H9 (cell line): ENCODE measurements at regions not wholly inside any gene's neighbourhood (a gene's known extent, or its start where the extent isn't known, plus 50 kb on each side); places are given as distances from the start of the nearest gene placed in this dataset.

Experiments used
- DNase-seq: peaks from one replicate; pipeline ENCODE4 v3.0.0-alpha.2; 2017
- H2AFZ ChIP-seq: one replicate; pipeline ENCODE4 v1.6.1; 2013; ENCODE audit warnings: mild to moderate bottlenecking, low read length, control low read depth, moderate library complexity
- H2AK5ac ChIP-seq: 2 replicates; pipeline ENCODE4 v1.6.1; 2013; ENCODE audit warnings: low read length, control low read depth, mixed read lengths; ENCODE audit not compliant: insufficient read length
- H2BK120ac ChIP-seq: one replicate; pipeline ENCODE4 v1.6.1; 2013; ENCODE audit warnings: low read depth, mild to moderate bottlenecking, low read length, control low read depth, inconsistent platforms; ENCODE audit not compliant: poor library complexity, severe bottlenecking
- H2BK12ac ChIP-seq: 2 replicates; pipeline ENCODE4 v1.6.1; 2013; ENCODE audit warnings: low read length, control low read depth, mixed read lengths, low read depth; ENCODE audit not compliant: insufficient read length
- H2BK15ac ChIP-seq: 2 replicates; pipeline ENCODE4 v1.6.1; 2013; ENCODE audit warnings: low read depth, low read length, control low read depth
- H2BK20ac ChIP-seq: one replicate; pipeline ENCODE4 v1.6.1; 2013; ENCODE audit warnings: low read depth, mild to moderate bottlenecking, low read length, control low read depth, inconsistent platforms; ENCODE audit not compliant: poor library complexity, severe bottlenecking
- H2BK5ac ChIP-seq: 2 replicates; pipeline ENCODE4 v1.6.1; 2013; ENCODE audit warnings: low read length, control low read depth, mixed read lengths; ENCODE audit not compliant: insufficient read length
- H3K14ac ChIP-seq: 2 replicates; pipeline ENCODE4 v1.6.1; 2013; ENCODE audit warnings: low read length, control low read depth; ENCODE audit not compliant: insufficient read depth
- H3K18ac ChIP-seq: 2 replicates; pipeline ENCODE4 v1.6.1; 2013; ENCODE audit warnings: low read depth, mild to moderate bottlenecking, mixed read lengths, low read length, control low read depth; ENCODE audit not compliant: insufficient read length
- H3K23ac ChIP-seq: 2 replicates; pipeline ENCODE4 v1.6.1; 2013; ENCODE audit warnings: low read length, control low read depth, mixed read lengths, low read depth; ENCODE audit not compliant: insufficient read length
- H3K23me2 ChIP-seq: 2 replicates; pipeline ENCODE4 v1.6.1; 2013; ENCODE audit warnings: low read depth, mild to moderate bottlenecking, mixed read lengths, low read length, control low read depth; ENCODE audit not compliant: insufficient read length, poor library complexity, severe bottlenecking
- H3K27ac ChIP-seq: 2 replicates; pipeline ENCODE4 v1.5.1; 2013; ENCODE audit warnings: low read length, control low read depth, mixed read lengths, low read depth; ENCODE audit not compliant: insufficient read length
- H3K27me3 ChIP-seq: 2 replicates; pipeline ENCODE4 v1.6.1; 2013; ENCODE audit warnings: low read length, control low read depth, inconsistent platforms; ENCODE audit not compliant: insufficient read depth
- H3K4ac ChIP-seq: 2 replicates; pipeline ENCODE4 v1.6.1; 2013; ENCODE audit warnings: low read depth, mild to moderate bottlenecking, control low read depth, inconsistent platforms, low read length, moderate library complexity
- H3K4me1 ChIP-seq: 2 replicates; pipeline ENCODE4 v1.6.1; 2013; ENCODE audit warnings: low read length, control low read depth, inconsistent platforms; ENCODE audit not compliant: insufficient read depth
- H3K4me2 ChIP-seq: 2 replicates; pipeline ENCODE4 v1.6.1; 2013; ENCODE audit warnings: low read length, control low read depth, mixed read lengths; ENCODE audit not compliant: insufficient read length, insufficient read depth
- H3K56ac ChIP-seq: 2 replicates; pipeline ENCODE4 v1.6.1; 2013; ENCODE audit warnings: low read depth, mild to moderate bottlenecking, mixed read lengths, low read length, control low read depth; ENCODE audit not compliant: insufficient read length
- H3K79me1 ChIP-seq: 2 replicates; pipeline ENCODE4 v1.6.1; 2013; ENCODE audit warnings: low read depth, mild to moderate bottlenecking, moderate library complexity, low read length, control low read depth, inconsistent platforms; ENCODE audit not compliant: insufficient read depth, poor library complexity, severe bottlenecking
- H3K79me2 ChIP-seq: 2 replicates; pipeline ENCODE4 v1.6.1; 2013; ENCODE audit warnings: low read length, control low read depth, inconsistent platforms; ENCODE audit not compliant: insufficient read depth
- H3K9ac ChIP-seq: 2 replicates; pipeline ENCODE4 v1.6.1; 2013; ENCODE audit warnings: low read length, control low read depth, mixed read lengths; ENCODE audit not compliant: insufficient read length; ENCODE audit errors: extremely low read depth
- H3K9me3 ChIP-seq: one replicate; pipeline ENCODE4 v1.6.1; 2013; ENCODE audit warnings: low read depth, low read length, inconsistent platforms; ENCODE audit not compliant: control insufficient read depth
- H3T11ph ChIP-seq: one replicate; pipeline ENCODE4 v1.6.1; 2013; ENCODE audit warnings: mild to moderate bottlenecking, low read length, control low read depth, inconsistent platforms
- H4K20me1 ChIP-seq: one replicate; pipeline ENCODE4 v1.6.1; 2013; ENCODE audit not compliant: control insufficient read depth, insufficient read length, insufficient read depth
- H4K5ac ChIP-seq: 2 replicates; pipeline ENCODE4 v1.6.1; 2013; ENCODE audit warnings: low read depth, mild to moderate bottlenecking, mixed read lengths, low read length, control low read depth; ENCODE audit not compliant: insufficient read length
- H4K8ac ChIP-seq: replicated peaks from 2 replicates; pipeline ENCODE4 v1.6.1; 2013; ENCODE audit warnings: low read length, control low read depth, mixed read lengths, low read depth; ENCODE audit not compliant: insufficient read length
- H4K91ac ChIP-seq: 2 replicates; pipeline ENCODE4 v1.6.1; 2013; ENCODE audit warnings: low read depth, mild to moderate bottlenecking, moderate library complexity, mixed read lengths, low read length, control low read depth; ENCODE audit not compliant: insufficient read length
- H3K27ac Mint-ChIP-seq, 3 experiments: 2 replicates in 2 of 3; 3 replicates in 1 of 3; pipeline ENCODE4 v1.8.0; 2020 to 2021; ENCODE audit warnings: mixed read lengths in 3 of 3, mild to moderate bottlenecking in 1 of 3, moderate library complexity in 1 of 3
- H3K27me3 Mint-ChIP-seq: 2 replicates; pipeline ENCODE4 v1.8.0; 2021; ENCODE audit warnings: low read depth, mild to moderate bottlenecking, moderate library complexity, mixed read lengths
- H3K36me3 Mint-ChIP-seq, 3 experiments: 2 replicates in 2 of 3; 3 replicates in 1 of 3; pipeline ENCODE4 v1.8.0; 2020 to 2021; ENCODE audit warnings: low read depth in 3 of 3, mixed read lengths in 3 of 3; ENCODE audit not compliant: insufficient read depth in 1 of 3
- H3K4me1 Mint-ChIP-seq, 2 experiments: 2 replicates each; pipeline ENCODE4 v1.8.0; 2020; ENCODE audit warnings: mixed read lengths in 2 of 2
- H3K4me3 Mint-ChIP-seq, 2 experiments: 2 replicates in 1 of 2; 3 replicates in 1 of 2; pipeline ENCODE4 v1.8.0; 2020 to 2021; ENCODE audit warnings: mild to moderate bottlenecking in 2 of 2, mixed read lengths in 2 of 2, moderate library complexity in 1 of 2
- H3K9me3 Mint-ChIP-seq, 2 experiments: 2 replicates in 1 of 2; 3 replicates in 1 of 2; pipeline ENCODE4 v1.8.0; 2020; ENCODE audit warnings: mild to moderate bottlenecking in 2 of 2, mixed read lengths in 2 of 2, moderate library complexity in 1 of 2
- WGBS: extraction: QIAGEN DNeasy Blood & Tissue Kit; methylation state at CpG from one replicate; pipeline ENCODE4 v1.1.7; 2013; ENCODE audit warnings: missing lambda C conversion rate, low lambda C conversion rate, mixed read lengths; ENCODE audit not compliant: insufficient read length; ENCODE audit errors: extremely low coverage; 5-methylcytosine and 5-hydroxymethylcytosine counted together
- TF ChIP-seq, protein P1 (sequence below): fragments of 200-600 bp; sonication (generic); conservative IDR thresholded peaks from 3 replicates; pipeline ENCODE4 v1.8.0; 2021; ENCODE audit warnings: antibody characterized with exemption, mild to moderate bottlenecking

DNA sequence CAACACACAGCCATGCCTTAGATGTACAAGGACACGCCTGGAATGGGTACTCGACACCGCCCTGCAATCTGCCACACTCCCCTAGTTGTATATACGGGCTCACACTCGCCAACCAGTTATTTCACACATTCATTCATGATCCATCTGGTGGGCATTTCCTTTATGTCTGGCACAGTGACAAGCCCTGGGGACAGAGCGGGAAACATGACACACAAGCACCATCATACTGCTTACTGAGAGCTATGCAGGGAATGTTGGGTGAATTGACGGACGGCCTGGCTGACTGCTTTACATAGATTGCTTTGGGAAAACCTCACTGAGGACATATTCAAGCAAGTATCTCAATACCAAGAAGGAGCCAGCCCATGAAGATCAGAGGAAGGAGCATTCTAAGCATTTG is 448.0 kb upstream of the SPRED2 start:
- Histone ChIP-seq H4K8ac (no peak overlapping the region), H2AFZ (no peak overlapping the region), H3K18ac (no peak overlapping the region), H2BK5ac (no peak overlapping the region), H4K5ac (no peak overlapping the region), H3K23ac (no peak overlapping the region), H2BK20ac (no peak overlapping the region), H2BK120ac (no peak overlapping the region), H3K14ac (no peak overlapping the region), H3K23me2 (no peaks in the 10 kb centered on the region), H4K20me1 (no peaks in the 10 kb centered on the region), H3K27me3 (no peaks in the 10 kb centered on the region), H2BK15ac (no peak overlapping the region), H3K4ac (no peak overlapping the region), H4K91ac (no peak overlapping the region), H3T11ph (no peak overlapping the region), H2BK12ac (no peak overlapping the region), H2AK5ac (no peak overlapping the region), H3K4me1 (no peaks in the 10 kb centered on the region; the same call in 1 of the 2 replicates), H3K9me3 (no peaks in the 10 kb centered on the region), H3K56ac (no peak overlapping the region), H3K27ac (no peak overlapping the region), H3K79me2 (no peaks in the 10 kb centered on the region), H3K4me2 (no peak overlapping the region), H3K9ac (no peak overlapping the region), H3K79me1 (no peaks in the 10 kb centered on the region)
- H3K27me3 Mint-ChIP-seq, result no peaks in the 10 kb centered on the region; the same call in 1 of the 2 replicates
- H3K27ac Mint-ChIP-seq, result no peak overlapping the region
- no peak overlapping the region for H3K4me3 Mint-ChIP-seq
- no peaks in the 10 kb centered on the region for H3K36me3 Mint-ChIP-seq
- no peaks in the 10 kb centered on the region for H3K9me3 Mint-ChIP-seq
- DNase-seq, result no peak
- peaks cover 3 to 8% of the 10 kb centered on the region in 2 experiments; a peak in 3 of 4 replicates for H3K4me1 Mint-ChIP-seq
- TF ChIP-seq, protein P1, sequence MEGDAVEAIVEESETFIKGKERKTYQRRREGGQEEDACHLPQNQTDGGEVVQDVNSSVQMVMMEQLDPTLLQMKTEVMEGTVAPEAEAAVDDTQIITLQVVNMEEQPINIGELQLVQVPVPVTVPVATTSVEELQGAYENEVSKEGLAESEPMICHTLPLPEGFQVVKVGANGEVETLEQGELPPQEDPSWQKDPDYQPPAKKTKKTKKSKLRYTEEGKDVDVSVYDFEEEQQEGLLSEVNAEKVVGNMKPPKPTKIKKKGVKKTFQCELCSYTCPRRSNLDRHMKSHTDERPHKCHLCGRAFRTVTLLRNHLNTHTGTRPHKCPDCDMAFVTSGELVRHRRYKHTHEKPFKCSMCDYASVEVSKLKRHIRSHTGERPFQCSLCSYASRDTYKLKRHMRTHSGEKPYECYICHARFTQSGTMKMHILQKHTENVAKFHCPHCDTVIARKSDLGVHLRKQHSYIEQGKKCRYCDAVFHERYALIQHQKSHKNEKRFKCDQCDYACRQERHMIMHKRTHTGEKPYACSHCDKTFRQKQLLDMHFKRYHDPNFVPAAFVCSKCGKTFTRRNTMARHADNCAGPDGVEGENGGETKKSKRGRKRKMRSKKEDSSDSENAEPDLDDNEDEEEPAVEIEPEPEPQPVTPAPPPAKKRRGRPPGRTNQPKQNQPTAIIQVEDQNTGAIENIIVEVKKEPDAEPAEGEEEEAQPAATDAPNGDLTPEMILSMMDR, result no peak
- WGBS, result no CpG with 5 or more reads among the region's 8 CpGs
